ENCODE measurements at regions not wholly inside any gene's neighbourhood (a gene's known extent, or its start where the extent isn't known, plus 50 kb on each side); places are given as distances from the start of the nearest gene placed in this dataset.

- TF ChIP-seq REST (IDR thresholded peaks at IDR 0.05; ENCODE audit: low read depth) (no peak), USF1 (IDR thresholded peaks at IDR 0.05) (no peak), NFIC (IDR thresholded peaks at IDR 0.05) (no peak), TCF12 (IDR thresholded peaks at IDR 0.05; ENCODE audit: low read depth) (0 out of 2 replicates have a peak, but pooled peaks have one; percentile 41), MAX (IDR thresholded peaks at IDR 0.05) (no peak), TAF1 (IDR thresholded peaks at IDR 0.05; ENCODE audit: low read depth) (no peak), YY1 (IDR thresholded peaks at IDR 0.05; ENCODE audit: low read depth) (no peak), EP300 (IDR thresholded peaks at IDR 0.05; ENCODE audit: borderline replicate concordance) (no peak)
These were observed 101.6 kb downstream of the DACT2 start for GRCh38 chr6:168217880-168218537.

All from Ishikawa (cell line).